ENCODE measurements at regions not wholly inside any gene's neighbourhood (a gene's known extent, or its start where the extent isn't known, plus 50 kb on each side); places are given as distances from the start of the nearest gene placed in this dataset.

- no peak for DNase-seq (ENCODE audit: low spot score)
Measured at GRCh38 chr10:121101561-121101960, 250.4 kb downstream of the WDR11 start.

GRCh38 chr10:121102706-121103105, 251.5 kb downstream of the WDR11 start:
- DNase-seq (ENCODE audit: low spot score) = no peak

- no peak for DNase-seq (ENCODE audit: low spot score)
Measured at GRCh38 chr10:121104476-121105111, 253.4 kb downstream of the WDR11 start.

- no peak for DNase-seq (ENCODE audit: low spot score)
Measured at GRCh38 chr10:121106611-121107010, 255.4 kb downstream of the WDR11 start.

GRCh38 chr10:121108051-121108450, 256.9 kb downstream of the WDR11 start:
- DNase-seq (ENCODE audit: low spot score) = no peak

- DNase-seq (ENCODE audit: low spot score) = no peak
Measured at GRCh38 chr10:121110369-121110768, 259.2 kb downstream of the WDR11 start.

GRCh38 chr10:121112136-121112535, 261.0 kb downstream of the WDR11 start:
- no peak for DNase-seq (ENCODE audit: low spot score)

GRCh38 chr10:121112579-121113384, 261.6 kb downstream of the WDR11 start:
- no peak for DNase-seq (ENCODE audit: low spot score)

- no peak for DNase-seq (ENCODE audit: low spot score)
Measured at GRCh38 chr10:121113385-121113696, 262.2 kb downstream of the WDR11 start.

- DNase-seq (ENCODE audit: low spot score) = no peak
Measured at GRCh38 chr10:121113911-121114310, 262.7 kb downstream of the WDR11 start.

GRCh38 chr10:121115154-121115553, 264.0 kb downstream of the WDR11 start:
- no peak for DNase-seq (ENCODE audit: low spot score)

- no peak for DNase-seq (ENCODE audit: low spot score)
Measured at GRCh38 chr10:121121462-121121861, 270.3 kb downstream of the WDR11 start.

GRCh38 chr10:121127151-121127906, 276.2 kb downstream of the WDR11 start:
- no peak for DNase-seq (ENCODE audit: low spot score)

- DNase-seq (ENCODE audit: low spot score) = no peak
Measured at GRCh38 chr10:121128164-121128563, 277.0 kb downstream of the WDR11 start.

- DNase-seq (ENCODE audit: low spot score) = no peak
Measured at GRCh38 chr10:121129266-121129665, 278.1 kb downstream of the WDR11 start.

- DNase-seq (ENCODE audit: low spot score) = no peak
Measured at GRCh38 chr10:121130382-121130781, 279.2 kb downstream of the WDR11 start.

- no peak for DNase-seq (ENCODE audit: low spot score)
Measured at GRCh38 chr10:121131014-121131413, 279.9 kb downstream of the WDR11 start.

GRCh38 chr10:121131426-121132265, 280.5 kb downstream of the WDR11 start:
- DNase-seq (ENCODE audit: low spot score) = no peak

GRCh38 chr10:121132273-121132672, 281.1 kb downstream of the WDR11 start:
- DNase-seq (ENCODE audit: low spot score) = no peak

GRCh38 chr10:121133901-121134300, 282.7 kb downstream of the WDR11 start:
- no peak for DNase-seq (ENCODE audit: low spot score)

- DNase-seq (ENCODE audit: low spot score) = no peak
Measured at GRCh38 chr10:121134711-121135110, 283.5 kb downstream of the WDR11 start.

GRCh38 chr10:121135512-121135911, 284.4 kb downstream of the WDR11 start:
- no peak for DNase-seq (ENCODE audit: low spot score)
